ENCODE measurements at regions not wholly inside any gene's neighbourhood (a gene's known extent, or its start where the extent isn't known, plus 50 kb on each side); places are given as distances from the start of the nearest gene placed in this dataset.

- H3K4me3 ChIP-seq (ENCODE audit: low read depth in 2 of 2, low read length in 2 of 2): no peak overlapping the region
- ATAC-seq (no peak), DNase-seq (ENCODE audit: low read depth, low spot score) (no peak)
- TF ChIP-seq POLR2AphosphoS5 (IDR thresholded peaks at IDR 0.05; ENCODE audit: low read depth, low read length) (no peak), REST (IDR thresholded peaks at IDR 0.05; ENCODE audit: insufficient read depth in 1 of 2, low read depth in 2 of 2, low read length in 1 of 2) (no peak), CTCF (IDR thresholded peaks at IDR 0.05) (no peak), TCF7L2 (IDR thresholded peaks at IDR 0.05; ENCODE audit: low read depth, low read length) (no peak), SIN3A (IDR thresholded peaks at IDR 0.05; ENCODE audit: borderline replicate concordance, insufficient read depth, low read depth, low read length) (no peak)
- no peaks in the 10 kb centered on the region for H3K4me1 ChIP-seq (ENCODE audit: control insufficient read depth, insufficient read depth, low read length)
- ChIA-PET CTCF (no interaction called here), POLR2A (no interaction called here)
- H3K36me3 ChIP-seq (ENCODE audit: control insufficient read depth, insufficient read depth, low read length): no peaks in the 10 kb centered on the region
- H3K27me3 ChIP-seq (ENCODE audit: control insufficient read depth, insufficient read depth, low read length): no peaks in the 10 kb centered on the region
- no TSS peak for BruUV-seq (replicated peaks)
- intact Hi-C loops (cut with micrococcal nuclease; ENCODE audit: unreplicated experiment) (no loop called here), in situ Hi-C loops (cut with HindIII; ENCODE audit: low pct_unique_long_range_greater_than_20kb, low sequenced_read_pairs) (no loop called here)
- H3K9me3 ChIP-seq (ENCODE audit: control insufficient read depth, insufficient read depth, low read depth, low read length): 0 out of 2 replicates have a peak, but pooled peaks cover 2% of the 10 kb centered on the region
- no peak overlapping the region for H3K27ac ChIP-seq (ENCODE audit: low read length)
Measured at GRCh38 chr6:62711750-62712149, 425.7 kb upstream of the KHDRBS2 start.

GRCh38 chr6:62707914-62708313 is 421.9 kb upstream of the KHDRBS2 start:
- no TSS peak for BruUV-seq (replicated peaks)
- no peak overlapping the region for H3K27ac ChIP-seq (ENCODE audit: low read length)
- POLR2A ChIA-PET: no interaction called here
- H3K9me3 ChIP-seq (ENCODE audit: control insufficient read depth, insufficient read depth, low read depth, low read length): 0 out of 2 replicates have a peak, but pooled peaks cover 2% of the 10 kb centered on the region
- H3K27me3 ChIP-seq (ENCODE audit: control insufficient read depth, insufficient read depth, low read length): no peaks in the 10 kb centered on the region
- no peaks in the 10 kb centered on the region for H3K4me1 ChIP-seq (ENCODE audit: control insufficient read depth, insufficient read depth, low read length)
- intact Hi-C loops (cut with micrococcal nuclease; ENCODE audit: unreplicated experiment): no loop called here
- no peak for DNase-seq (ENCODE audit: low read depth, low spot score)
- TF ChIP-seq REST (IDR thresholded peaks at IDR 0.05; ENCODE audit: insufficient read depth in 1 of 2, low read depth in 2 of 2, low read length in 1 of 2) (no peak), CTCF (IDR thresholded peaks at IDR 0.05) (no peak), TCF7L2 (IDR thresholded peaks at IDR 0.05; ENCODE audit: low read depth, low read length) (no peak), POLR2AphosphoS5 (IDR thresholded peaks at IDR 0.05; ENCODE audit: low read depth, low read length) (no peak), SIN3A (IDR thresholded peaks at IDR 0.05; ENCODE audit: borderline replicate concordance, insufficient read depth, low read depth, low read length) (no peak)
- ATAC-seq: no peak
- no peaks in the 10 kb centered on the region for H3K36me3 ChIP-seq (ENCODE audit: control insufficient read depth, insufficient read depth, low read length)
- H3K4me3 ChIP-seq (ENCODE audit: low read depth in 2 of 2, low read length in 2 of 2): no peak overlapping the region
- CTCF ChIA-PET: no interaction called here
- in situ Hi-C loops (cut with HindIII; ENCODE audit: low pct_unique_long_range_greater_than_20kb, low sequenced_read_pairs): no loop called here
